ENCODE measurements at regions not wholly inside any gene's neighbourhood (a gene's known extent, or its start where the extent isn't known, plus 50 kb on each side); places are given as distances from the start of the nearest gene placed in this dataset.

DNA sequence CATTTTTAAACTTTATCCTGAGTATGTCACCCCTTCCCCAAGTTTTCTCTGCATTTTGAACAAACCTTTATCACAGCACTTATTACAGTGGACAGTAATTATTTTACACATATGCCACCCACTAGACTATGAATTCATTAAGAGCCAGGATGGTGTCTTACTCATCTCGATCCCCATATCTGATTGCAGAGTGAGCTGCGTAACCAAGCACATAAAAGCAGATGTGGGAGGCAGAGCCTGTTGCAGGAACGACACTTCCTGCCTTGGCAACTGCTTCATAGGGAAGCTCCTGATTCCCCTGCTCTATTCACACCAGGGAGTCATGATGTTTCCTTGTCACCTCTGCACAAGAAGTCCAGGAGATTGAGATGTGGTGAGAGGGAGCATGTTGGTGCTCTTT lies 91.1 kb downstream of the MINAR1 start:
- no peak overlapping the region for H3K4me3 ChIP-seq
- no peaks in the 10 kb centered on the region for H3K36me3 ChIP-seq
- intact Hi-C loops (cut with DNase I; ENCODE audit: low total_unique reads) = no loop called here
- H3K9me3 ChIP-seq = no peaks in the 10 kb centered on the region
- no peaks in the 10 kb centered on the region for H3K27me3 ChIP-seq
- no peaks in the 10 kb centered on the region for H3K4me1 ChIP-seq
- no peak for DNase-seq
- TF ChIP-seq POLR2A (IDR thresholded peaks at IDR 0.05) = no peak
- TF ChIP-seq, protein P1, sequence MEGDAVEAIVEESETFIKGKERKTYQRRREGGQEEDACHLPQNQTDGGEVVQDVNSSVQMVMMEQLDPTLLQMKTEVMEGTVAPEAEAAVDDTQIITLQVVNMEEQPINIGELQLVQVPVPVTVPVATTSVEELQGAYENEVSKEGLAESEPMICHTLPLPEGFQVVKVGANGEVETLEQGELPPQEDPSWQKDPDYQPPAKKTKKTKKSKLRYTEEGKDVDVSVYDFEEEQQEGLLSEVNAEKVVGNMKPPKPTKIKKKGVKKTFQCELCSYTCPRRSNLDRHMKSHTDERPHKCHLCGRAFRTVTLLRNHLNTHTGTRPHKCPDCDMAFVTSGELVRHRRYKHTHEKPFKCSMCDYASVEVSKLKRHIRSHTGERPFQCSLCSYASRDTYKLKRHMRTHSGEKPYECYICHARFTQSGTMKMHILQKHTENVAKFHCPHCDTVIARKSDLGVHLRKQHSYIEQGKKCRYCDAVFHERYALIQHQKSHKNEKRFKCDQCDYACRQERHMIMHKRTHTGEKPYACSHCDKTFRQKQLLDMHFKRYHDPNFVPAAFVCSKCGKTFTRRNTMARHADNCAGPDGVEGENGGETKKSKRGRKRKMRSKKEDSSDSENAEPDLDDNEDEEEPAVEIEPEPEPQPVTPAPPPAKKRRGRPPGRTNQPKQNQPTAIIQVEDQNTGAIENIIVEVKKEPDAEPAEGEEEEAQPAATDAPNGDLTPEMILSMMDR (IDR thresholded peaks at IDR 0.05) = no peak
- no peak overlapping the region for H3K27ac ChIP-seq

DNA sequence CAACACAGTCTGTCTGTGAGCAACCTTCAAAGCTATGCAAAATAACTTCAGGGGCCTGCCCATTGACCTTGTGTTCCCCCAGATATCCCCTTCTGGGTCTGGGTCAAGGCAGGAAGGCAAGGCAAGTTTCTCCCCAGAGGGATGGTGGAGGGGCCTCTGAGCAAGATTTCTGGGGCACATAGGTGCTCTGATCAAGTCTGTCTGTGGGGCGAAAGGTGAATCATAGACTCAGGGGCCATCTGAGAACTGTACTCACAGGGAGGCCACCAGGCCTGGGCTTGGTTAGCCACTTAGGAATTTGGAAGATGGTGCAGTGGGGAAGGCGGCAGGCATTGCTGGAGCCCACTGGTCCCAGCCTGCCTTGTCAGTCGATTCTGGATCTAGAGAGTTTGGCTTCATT lies 92.4 kb downstream of the MINAR1 start:
- Histone ChIP-seq H3K27ac (no peak overlapping the region), H3K27me3 (no peaks in the 10 kb centered on the region), H3K9me3 (no peaks in the 10 kb centered on the region), H3K4me3 (no peak overlapping the region), H3K4me1 (no peaks in the 10 kb centered on the region), H3K36me3 (no peaks in the 10 kb centered on the region)
- no peak for TF ChIP-seq POLR2A (IDR thresholded peaks at IDR 0.05)
- TF ChIP-seq, protein P1 (IDR thresholded peaks at IDR 0.05) = no peak
- DNase-seq = no peak
- intact Hi-C loops (cut with DNase I; ENCODE audit: low total_unique reads) = no loop called here

DNA sequence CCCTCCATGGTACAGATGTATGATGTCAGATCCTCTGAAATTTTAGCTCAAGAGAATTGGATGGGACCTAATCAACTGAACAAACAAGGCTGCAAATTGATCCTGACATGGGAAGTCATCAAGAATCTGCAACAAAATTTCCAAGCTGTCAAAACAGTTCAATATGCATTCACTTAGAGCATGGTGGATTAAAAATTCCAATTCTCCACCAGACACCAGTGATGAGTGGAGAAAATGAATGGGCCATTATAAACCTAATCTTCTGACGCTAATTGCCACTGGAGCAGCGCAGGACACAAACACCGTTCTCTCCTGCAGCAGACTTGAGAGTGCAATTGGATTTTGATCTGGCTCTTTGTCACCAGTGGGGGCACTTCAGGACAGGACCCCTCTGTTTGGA lies 94.2 kb downstream of the MINAR1 start:
- no peak for DNase-seq
- H3K36me3 ChIP-seq = no peaks in the 10 kb centered on the region
- no peaks in the 10 kb centered on the region for H3K4me1 ChIP-seq
- no peaks in the 10 kb centered on the region for H3K9me3 ChIP-seq
- no peak overlapping the region for H3K4me3 ChIP-seq
- no peak overlapping the region for H3K27ac ChIP-seq
- no peaks in the 10 kb centered on the region for H3K27me3 ChIP-seq
- TF ChIP-seq POLR2A (IDR thresholded peaks at IDR 0.05) = no peak
- TF ChIP-seq, protein P1 (IDR thresholded peaks at IDR 0.05) = no peak
- intact Hi-C loops (cut with DNase I; ENCODE audit: low total_unique reads) = no loop called here

DNA sequence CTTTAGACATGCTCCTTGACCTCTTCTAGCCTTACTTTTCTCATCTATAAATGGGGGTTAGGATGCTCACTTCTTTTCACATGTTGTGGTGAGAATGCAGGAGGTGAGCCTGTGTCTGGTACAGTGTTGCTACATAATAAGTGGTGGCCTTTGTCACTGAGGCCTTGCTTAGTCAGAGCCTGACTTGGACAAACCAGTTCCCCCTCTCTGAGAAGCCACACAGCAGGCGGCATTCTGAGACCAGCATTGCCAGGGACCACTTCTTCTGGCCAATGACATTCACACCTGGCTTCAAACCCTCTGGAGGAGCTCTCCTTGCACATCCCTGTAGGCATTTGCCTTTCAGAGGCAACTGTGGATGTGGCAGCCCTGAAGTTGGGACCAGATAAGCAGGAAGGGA lies 95.7 kb downstream of the MINAR1 start:
- Histone ChIP-seq H3K4me3 (no peak overlapping the region), H3K27me3 (no peaks in the 10 kb centered on the region), H3K36me3 (no peaks in the 10 kb centered on the region), H3K4me1 (no peaks in the 10 kb centered on the region), H3K27ac (no peak overlapping the region), H3K9me3 (no peaks in the 10 kb centered on the region)
- intact Hi-C loops (cut with DNase I; ENCODE audit: low total_unique reads) = no loop called here
- no peak for DNase-seq
- TF ChIP-seq, protein P1 (IDR thresholded peaks at IDR 0.05) = no peak
- TF ChIP-seq POLR2A (IDR thresholded peaks at IDR 0.05) = no peak

DNA sequence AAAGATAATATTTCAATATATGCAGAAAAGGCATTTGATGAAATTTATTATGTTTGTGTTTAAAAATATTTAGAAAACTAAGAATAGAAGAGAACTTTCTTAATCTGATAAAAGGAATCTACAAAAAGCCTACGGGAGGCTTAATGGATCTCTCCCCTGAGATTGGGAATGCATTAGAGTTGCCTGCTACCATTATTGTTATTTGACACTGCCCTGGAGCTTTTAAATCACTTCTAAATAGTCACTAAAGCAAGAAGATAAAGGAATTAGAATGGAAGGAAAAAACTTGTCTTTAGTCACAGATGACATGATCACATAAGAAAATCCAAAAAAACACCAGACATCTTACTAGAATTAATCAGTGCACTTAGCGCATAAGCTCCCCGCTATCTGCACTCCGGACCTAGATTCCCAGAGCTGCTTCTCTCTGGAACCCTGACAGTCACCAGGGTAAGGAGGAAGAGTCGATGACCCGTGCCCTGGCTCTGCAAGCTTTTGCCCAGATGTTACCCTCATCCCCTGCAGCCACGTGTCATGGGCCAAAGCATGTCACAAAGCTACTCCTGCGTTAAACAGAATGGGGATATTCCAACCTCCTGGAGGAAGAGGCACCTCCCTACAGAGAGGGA lies 97.1 kb downstream of the MINAR1 start:
- H3K4me3 ChIP-seq = no peak overlapping the region
- no peak for DNase-seq
- H3K9me3 ChIP-seq = no peaks in the 10 kb centered on the region
- H3K27ac ChIP-seq = no peak overlapping the region
- H3K27me3 ChIP-seq = no peaks in the 10 kb centered on the region
- no peaks in the 10 kb centered on the region for H3K4me1 ChIP-seq
- TF ChIP-seq, protein P1 (IDR thresholded peaks at IDR 0.05) = no peak
- TF ChIP-seq POLR2A (IDR thresholded peaks at IDR 0.05) = no peak
- no peaks in the 10 kb centered on the region for H3K36me3 ChIP-seq
- intact Hi-C loops (cut with DNase I; ENCODE audit: low total_unique reads) = no loop called here

All from uterus (tissue), 3 donors.